Motor neuron (in vitro differentiated cells): ENCODE measurements at regions not wholly inside any gene's neighbourhood (a gene's known extent, or its start where the extent isn't known, plus 50 kb on each side); places are given as distances from the start of the nearest gene placed in this dataset.
"Not testable (repeated sequence)": the region's sequence is repeated elsewhere in the genome, so short reads cannot be mapped to it uniquely, and the experiment has no call there.

Experiments used
- ATAC-seq, 8 experiments: fragments of 200-7000 bp; cut with Tn5 transposase; replicated peaks in 6 of 8; 2 replicates each; pipeline ENCODE4 v1.8.0; 2021; ENCODE audit warnings: mild to moderate bottlenecking in 8 of 8, moderate library complexity in 8 of 8
- H3K27ac ChIP-seq, 2 donors: fragments of 250-450 bp; sonication (Bioruptor Pico); 2 replicates each; pipeline ENCODE4 v1.9.0; 2021; ENCODE audit warnings: antibody characterized with exemption in 2 of 2, mild to moderate bottlenecking in 2 of 2, moderate library complexity in 1 of 2
- H3K4me1 ChIP-seq, 2 donors: fragments of 250-450 bp; sonication (Bioruptor Pico); replicated peaks in 1 of 2; 2 replicates each; pipeline ENCODE4 v1.6.1; 2021; ENCODE audit warnings: antibody characterized with exemption in 2 of 2, mild to moderate bottlenecking in 2 of 2, moderate library complexity in 1 of 2
- H3K4me3 ChIP-seq, 5 donors: fragments of 250-450 bp; sonication (Bioruptor Pico); 2 replicates each; pipeline ENCODE4 v1.9.0; 2021; ENCODE audit warnings: antibody characterized with exemption in 5 of 5, mild to moderate bottlenecking in 5 of 5, moderate library complexity in 4 of 5
- WGBS, 10 experiments: fragments of 450-650 bp; shearing (Covaris generic); methylation state at CpG; one replicate each; pipeline ENCODE4 v1.0.0; 2022; 5-methylcytosine and 5-hydroxymethylcytosine counted together
- in situ Hi-C, 9 experiments: fragments of 400-800 bp; cut with MboI; loops; one replicate each; pipeline ENCODE4 v1.15.0; 2021; ENCODE audit warnings: low sequenced_read_pairs in 9 of 9, low pct_unique_long_range_greater_than_20kb in 2 of 9; ENCODE audit not compliant: unreplicated experiment in 9 of 9

- in situ Hi-C loops, result no loop called here
- no peak for ATAC-seq
- H3K27ac ChIP-seq, result no peak overlapping the region
- H3K4me3 ChIP-seq, result no peak overlapping the region
- H3K4me1 ChIP-seq, result peaks cover 0 to 4% of the 10 kb centered on the region in 2 donors
- WGBS, 10 experiments, result 39 to 97% (median 91%) methylated on average over 2 to 5 of the region's 5 CpGs
These were observed 184.5 kb upstream of the KAZN start for GRCh38 chr1:14413819-14414490.

GRCh38 chr1:14415396-14415795 is 183.1 kb upstream of the KAZN start:
- Histone ChIP-seq H3K27ac (no peak overlapping the region), H3K4me1 (peaks cover 0 to 4% of the 10 kb centered on the region in 2 donors), H3K4me3 (no peak overlapping the region)
- in situ Hi-C loops, result no loop called here
- WGBS, 10 experiments, result 17 to 83% (median 70%) methylated on average over 1 to 3 of the region's 3 CpGs; no CpG with 5 or more reads in 3 of the 10 experiments
- no peak for ATAC-seq

- H3K27ac ChIP-seq, in situ Hi-C loops, H3K4me3 ChIP-seq, ATAC-seq, H3K4me1 ChIP-seq: not testable (repeated sequence)
- WGBS, 10 experiments, result 85 to 100% (median 91%) methylated on average over 2 to 14 of the region's 15 CpGs; no CpG with 5 or more reads in 3 of the 10 experiments
These were observed 178.7 kb upstream of the KAZN start for GRCh38 chr1:14419778-14420218.

GRCh38 chr1:14420686-14421085 is 177.8 kb upstream of the KAZN start:
- Histone ChIP-seq H3K4me3 (no peak overlapping the region), H3K4me1 (no peaks in the 10 kb centered on the region), H3K27ac (no peak overlapping the region)
- WGBS, 10 experiments, result 65 to 100% (median 96%) methylated on average over 1 to 10 of the region's 26 CpGs; no CpG with 5 or more reads in 5 of the 10 experiments
- no peak for ATAC-seq
- in situ Hi-C loops, result no loop called here

GRCh38 chr1:14421295-14421976 is 177.0 kb upstream of the KAZN start:
- in situ Hi-C loops, result no loop called here
- no peak overlapping the region for H3K4me3 ChIP-seq
- WGBS, 10 experiments, result 13 to 100% (median 85%) methylated on average over 1 to 4 of the region's 5 CpGs; no CpG with 5 or more reads in 1 of the 10 experiments
- no peak overlapping the region for H3K27ac ChIP-seq
- no peak for ATAC-seq
- no peaks in the 10 kb centered on the region for H3K4me1 ChIP-seq

- in situ Hi-C loops, result no loop called here
- no peak for ATAC-seq
- Histone ChIP-seq H3K4me1 (no peaks in the 10 kb centered on the region), H3K27ac (no peak overlapping the region), H3K4me3 (no peak overlapping the region)
- 64 to 100% (median 90%) methylated on average over 1 to 9 of the region's 9 CpGs for WGBS, 10 experiments
These were observed 176.4 kb upstream of the KAZN start for GRCh38 chr1:14421977-14422609.

- Histone ChIP-seq H3K27ac (no peak overlapping the region), H3K4me3 (no peak overlapping the region), H3K4me1 (no peaks in the 10 kb centered on the region)
- WGBS, 10 experiments, result 38 to 100% (median 83%) methylated on average over 1 to 9 of the region's 9 CpGs
- in situ Hi-C loops, result no loop called here
- ATAC-seq, result peak in 1 of 8 experiments; percentile 86
These were observed 174.0 kb upstream of the KAZN start for GRCh38 chr1:14424325-14425002.

- Histone ChIP-seq H3K27ac (no peak overlapping the region), H3K4me3 (no peak overlapping the region), H3K4me1 (no peaks in the 10 kb centered on the region)
- ATAC-seq, result no peak
- in situ Hi-C loops, result no loop called here
- 94 to 100% (median 100%) methylated on average over 1 to 2 of the region's 2 CpGs; no CpG with 5 or more reads in 4 of the 10 experiments for WGBS, 10 experiments
These were observed 171.6 kb upstream of the KAZN start for GRCh38 chr1:14426854-14427253.

- 29 to 90% (median 82%) methylated on average over 1 to 9 of the region's 9 CpGs; no CpG with 5 or more reads in 4 of the 10 experiments for WGBS, 10 experiments
- no peaks in the 10 kb centered on the region for H3K4me1 ChIP-seq
- H3K4me3 ChIP-seq, result no peak overlapping the region
- ATAC-seq, result no peak
- in situ Hi-C loops, result no loop called here
- H3K27ac ChIP-seq, result no peak overlapping the region
These were observed 168.9 kb upstream of the KAZN start for GRCh38 chr1:14429577-14429976.

GRCh38 chr1:14432728-14433127 is 165.8 kb upstream of the KAZN start:
- in situ Hi-C loops, H3K4me3 ChIP-seq, ATAC-seq, H3K27ac ChIP-seq: not testable (repeated sequence)
- 67 to 100% (median 80%) methylated on average over 1 of the region's 3 CpGs; no CpG with 5 or more reads in 6 of the 10 experiments for WGBS, 10 experiments
- peaks cover 10 to 11% of the 10 kb centered on the region in 2 donors for H3K4me1 ChIP-seq

GRCh38 chr1:14435368-14436023 is 163.0 kb upstream of the KAZN start:
- Histone ChIP-seq H3K4me3 (no peak overlapping the region), H3K27ac (no peak overlapping the region), H3K4me1 (peaks cover 12% of the 10 kb centered on the region in 2 donors)
- WGBS, 10 experiments, result 80 to 100% (median 93%) methylated on average over 1 to 12 of the region's 14 CpGs; no CpG with 5 or more reads in 2 of the 10 experiments
- in situ Hi-C loops, result no loop called here
- no peak for ATAC-seq

- H3K4me1 ChIP-seq, result peaks cover 12% of the 10 kb centered on the region in 2 donors
- H3K4me3 ChIP-seq, result no peak overlapping the region
- 0 to 73% (median 67%) methylated on average over 1 to 11 of the region's 13 CpGs; no CpG with 5 or more reads in 3 of the 10 experiments for WGBS, 10 experiments
- ATAC-seq, result peak in 4 of 8 experiments; percentile 45 to 57 (median 52)
- in situ Hi-C loops, result no loop called here
- no peak overlapping the region for H3K27ac ChIP-seq
These were observed 161.0 kb upstream of the KAZN start for GRCh38 chr1:14437417-14437918.
